T-cell (primary cell): ENCODE measurements at regions not wholly inside any gene's neighbourhood (a gene's known extent, or its start where the extent isn't known, plus 50 kb on each side); places are given as distances from the start of the nearest gene placed in this dataset.
"Not testable (repeated sequence)": the region's sequence is repeated elsewhere in the genome, so short reads cannot be mapped to it uniquely, and the experiment has no call there.

Experiments
- ATAC-seq, 4 experiments: fragments of 200-7000 bp in 3 of 4; fragments of 150-1000 bp in 1 of 4; cut with Tn5 transposase; replicated peaks in 1 of 4; 1 replicate in 3 of 4; 2 replicates in 1 of 4; pipeline ENCODE4 v1.10.0; 2021; ENCODE audit warnings: moderate library complexity in 3 of 4, mild to moderate bottlenecking in 2 of 4, moderate number of reproducible peaks in 1 of 4
- CTCF ChIA-PET, 2 donors: fragments of 300-600 bp; sonication (Branson Sonifier 250); formaldehyde crosslinking; loops; one replicate each; lab custom pipeline; 2022; ENCODE audit warnings: antibody characterized with exemption in 2 of 2; lab: Charles Lee
- POLR2A ChIA-PET, 2 donors: fragments of 300-600 bp; sonication (Branson Sonifier 250); formaldehyde crosslinking; loops; one replicate each; lab custom pipeline; 2022; ENCODE audit warnings: antibody characterized with exemption in 2 of 2; lab: Charles Lee
- DNase-seq, 35 experiments: peaks; one replicate each; pipeline versions ENCODE4 v3.0.0 to v3.0.0-alpha.2; 2013 to 2023
- H3K27ac ChIP-seq: one replicate; pipeline ENCODE4 v1.5.1; 2013; ENCODE audit warnings: low read length
- H3K27me3 ChIP-seq, 2 experiments: replicated peaks in 1 of 2; 1 replicate in 1 of 2; 2 replicates in 1 of 2; pipeline versions ENCODE4 v1.6.1 to v1.7.0; 2013; ENCODE audit warnings: low read length in 1 of 2, mixed read lengths in 1 of 2; ENCODE audit not compliant: control insufficient read depth in 2 of 2, insufficient read depth in 2 of 2; ENCODE audit errors: extremely low read depth in 1 of 2
- H3K36me3 ChIP-seq, 2 donors: 1 replicate in 1 of 2; 2 replicates in 1 of 2; pipeline versions ENCODE4 v1.6.1 to v1.7.0; 2013; ENCODE audit warnings: low read length in 1 of 2; ENCODE audit not compliant: control insufficient read depth in 2 of 2, insufficient read depth in 1 of 2; ENCODE audit errors: extremely low read depth in 1 of 2
- H3K4me1 ChIP-seq, 2 experiments: 1 replicate in 1 of 2; 2 replicates in 1 of 2; pipeline versions ENCODE4 v1.6.1 to v1.7.0; 2013; ENCODE audit warnings: low read length in 2 of 2, mixed read lengths in 1 of 2; ENCODE audit not compliant: insufficient read depth in 2 of 2, control insufficient read depth in 1 of 2; ENCODE audit errors: extremely low read depth in 1 of 2
- H3K4me3 ChIP-seq, 2 donors: 1 replicate in 1 of 2; 2 replicates in 1 of 2; pipeline versions ENCODE4 v1.5.1 to v1.7.0; 2013; ENCODE audit warnings: mild to moderate bottlenecking in 2 of 2, low read length in 1 of 2, moderate library complexity in 1 of 2; ENCODE audit not compliant: control insufficient read depth in 1 of 2; ENCODE audit errors: extremely low read depth in 1 of 2
- H3K9me3 ChIP-seq: 2 replicates; pipeline ENCODE4 v1.7.0; 2013
- H3K27ac Mint-ChIP-seq, 2 donors: one replicate each; pipeline ENCODE4 v1.8.0; 2020 to 2021; ENCODE audit warnings: mild to moderate bottlenecking in 2 of 2, mixed read lengths in 2 of 2
- H3K27me3 Mint-ChIP-seq, 2 donors: one replicate each; pipeline ENCODE4 v1.8.0; 2021 to 2022; ENCODE audit warnings: mixed read lengths in 2 of 2
- H3K36me3 Mint-ChIP-seq: one replicate; pipeline ENCODE4 v1.8.0; 2021; ENCODE audit warnings: mixed read lengths
- H3K4me1 Mint-ChIP-seq, 3 donors: one replicate each; pipeline ENCODE4 v1.8.0; 2020 to 2022; ENCODE audit warnings: mixed read lengths in 3 of 3, mild to moderate bottlenecking in 1 of 3
- H3K4me3 Mint-ChIP-seq, 3 donors: one replicate each; pipeline ENCODE4 v1.8.0; 2020 to 2022; ENCODE audit warnings: mild to moderate bottlenecking in 3 of 3, mixed read lengths in 3 of 3, moderate library complexity in 3 of 3
- H3K9me3 Mint-ChIP-seq, 3 donors: one replicate each; pipeline ENCODE4 v1.8.0; 2020 to 2022; ENCODE audit warnings: mixed read lengths in 3 of 3
- WGBS: methylation state at CpG from one replicate; pipeline ENCODE4 v1.1.5; 2013; ENCODE audit warnings: missing lambda C conversion rate; ENCODE audit not compliant: insufficient coverage; 5-methylcytosine and 5-hydroxymethylcytosine counted together

DNA sequence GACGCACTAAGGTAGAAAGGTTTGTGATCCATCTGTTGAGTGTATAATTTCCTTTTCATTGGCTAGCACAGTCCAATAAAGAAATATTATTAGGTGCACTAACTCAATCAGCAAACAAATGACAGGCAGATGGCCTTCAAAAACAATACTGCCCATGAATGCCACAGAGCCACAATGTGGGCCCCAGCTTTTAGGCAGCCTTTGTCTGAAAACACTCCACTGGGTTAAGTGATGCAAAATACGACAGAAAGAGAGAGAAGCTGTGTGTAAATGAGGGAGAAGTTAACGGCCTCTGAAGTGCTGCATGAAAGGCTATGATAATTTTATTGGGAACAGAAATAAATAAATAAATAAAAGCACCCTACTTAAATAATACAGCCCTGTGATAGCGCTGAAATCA lies 274.6 kb downstream of the NKX6-1 start:
- H3K4me3 ChIP-seq: no peak overlapping the region
- WGBS: no CpG with 5 or more reads among the region's 4 CpGs
- no peak overlapping the region for H3K27ac ChIP-seq
- Mint-ChIP-seq H3K4me3 (no peak overlapping the region), H3K27ac (no peak overlapping the region), H3K9me3 (peaks cover 0 to 4% (median 0%) of the 10 kb centered on the region in 3 donors), H3K27me3 (no peaks in the 10 kb centered on the region), H3K36me3 (no peaks in the 10 kb centered on the region), H3K4me1 (no peaks in the 10 kb centered on the region)
- no peak for DNase-seq
- ATAC-seq: no peak
- H3K9me3 ChIP-seq: no peaks in the 10 kb centered on the region
- no peaks in the 10 kb centered on the region for H3K4me1 ChIP-seq
- POLR2A ChIA-PET: no interaction called here
- CTCF ChIA-PET: no interaction called here
- H3K27me3 ChIP-seq: no peaks in the 10 kb centered on the region
- no peaks in the 10 kb centered on the region for H3K36me3 ChIP-seq

DNA sequence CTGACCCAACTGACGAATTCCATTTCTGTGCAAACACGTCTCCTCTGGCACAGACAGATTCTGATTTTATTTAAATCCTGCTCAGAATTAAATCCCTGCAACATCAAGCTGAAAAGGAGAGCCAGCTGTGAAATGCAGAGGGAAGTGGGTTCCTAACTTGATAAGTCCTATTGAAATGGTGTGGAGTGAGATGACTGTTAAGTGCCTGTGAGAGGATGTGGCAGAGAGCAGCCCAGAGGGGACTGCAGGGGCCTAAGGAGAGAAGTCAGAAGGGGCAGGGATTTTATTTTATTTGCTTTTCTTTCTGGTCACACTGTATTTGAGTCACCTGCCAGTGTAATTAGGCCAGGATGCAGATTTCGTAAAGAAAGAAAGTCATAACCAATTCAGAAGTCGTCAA lies 277.4 kb downstream of the NKX6-1 start:
- DNase-seq (no peak), ATAC-seq (no peak)
- Histone ChIP-seq H3K4me3 (no peak overlapping the region), H3K27ac (no peak overlapping the region), H3K4me1 (no peaks in the 10 kb centered on the region), H3K9me3 (no peaks in the 10 kb centered on the region), H3K27me3 (no peaks in the 10 kb centered on the region), H3K36me3 (no peaks in the 10 kb centered on the region)
- Mint-ChIP-seq H3K27me3 (no peaks in the 10 kb centered on the region), H3K9me3 (peaks cover 0 to 4% (median 2%) of the 10 kb centered on the region in 3 donors), H3K4me1 (no peaks in the 10 kb centered on the region), H3K4me3 (no peak overlapping the region), H3K36me3 (no peaks in the 10 kb centered on the region), H3K27ac (no peak overlapping the region)
- CTCF ChIA-PET: no interaction called here
- 60% methylated on average over 1 of the region's 4 CpGs for WGBS
- POLR2A ChIA-PET: no interaction called here

DNA sequence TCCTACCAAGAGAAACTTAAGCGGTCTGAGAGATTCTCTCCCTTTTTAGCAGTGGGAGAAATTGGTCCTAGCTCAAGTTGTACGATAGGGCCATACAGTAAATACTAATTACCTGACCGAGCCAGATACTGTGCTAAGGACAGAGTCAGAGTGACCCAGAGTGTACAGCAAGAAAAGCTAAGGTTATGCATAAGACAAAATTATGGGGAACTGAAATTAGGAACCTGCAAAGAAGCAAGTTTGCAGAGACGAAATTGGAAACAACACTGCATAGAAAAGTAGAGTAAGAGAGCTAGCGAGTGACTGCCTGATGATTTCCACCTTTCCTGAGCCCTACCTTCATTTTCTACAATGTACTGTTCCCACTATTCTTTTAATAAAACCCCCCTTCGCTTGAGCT lies 278.1 kb downstream of the NKX6-1 start:
- ATAC-seq (no peak), DNase-seq (no peak)
- Histone ChIP-seq H3K9me3 (no peaks in the 10 kb centered on the region), H3K27me3 (no peaks in the 10 kb centered on the region), H3K4me3 (no peak overlapping the region), H3K36me3 (no peaks in the 10 kb centered on the region), H3K27ac (no peak overlapping the region), H3K4me1 (no peaks in the 10 kb centered on the region)
- peaks cover 0 to 4% (median 2%) of the 10 kb centered on the region in 3 donors for H3K9me3 Mint-ChIP-seq
- H3K36me3 Mint-ChIP-seq: no peaks in the 10 kb centered on the region
- H3K4me3 Mint-ChIP-seq: no peak overlapping the region
- H3K27ac Mint-ChIP-seq: no peak overlapping the region
- no CpG with 5 or more reads among the region's 6 CpGs for WGBS
- H3K4me1 Mint-ChIP-seq: no peaks in the 10 kb centered on the region
- no peaks in the 10 kb centered on the region for H3K27me3 Mint-ChIP-seq
- POLR2A ChIA-PET: no interaction called here
- CTCF ChIA-PET: no interaction called here

DNA sequence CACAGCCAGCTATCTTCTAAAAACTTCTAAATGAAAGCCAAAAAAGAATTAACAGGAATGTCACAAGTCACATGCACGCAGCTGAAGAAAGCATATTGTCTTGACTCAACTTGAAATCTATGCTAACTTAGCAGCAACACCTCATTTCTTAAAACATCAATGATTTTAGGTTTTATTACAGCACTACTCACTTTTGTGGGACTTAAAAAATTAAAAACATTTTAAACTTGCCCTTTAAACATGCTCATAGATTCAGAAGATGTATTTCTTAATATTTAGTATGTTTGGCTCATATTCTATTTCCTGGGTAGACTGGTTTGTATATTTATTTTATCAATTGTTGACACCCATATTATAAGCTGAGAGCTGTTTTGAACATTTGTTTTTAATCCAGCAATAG lies 279.4 kb downstream of the NKX6-1 start:
- CTCF ChIA-PET: no interaction called here
- Histone ChIP-seq H3K4me1 (no peaks in the 10 kb centered on the region), H3K27me3 (no peaks in the 10 kb centered on the region), H3K36me3 (no peaks in the 10 kb centered on the region), H3K27ac (no peak overlapping the region), H3K4me3 (no peak overlapping the region), H3K9me3 (no peaks in the 10 kb centered on the region)
- POLR2A ChIA-PET: no interaction called here
- Mint-ChIP-seq H3K4me3 (no peak overlapping the region), H3K27ac (no peak overlapping the region), H3K36me3 (no peaks in the 10 kb centered on the region), H3K9me3 (peaks cover 0 to 4% (median 2%) of the 10 kb centered on the region in 3 donors), H3K27me3 (no peaks in the 10 kb centered on the region), H3K4me1 (no peaks in the 10 kb centered on the region)
- ATAC-seq (no peak), DNase-seq (no peak)
- no CpG with 5 or more reads among the region's 1 CpG for WGBS

DNA sequence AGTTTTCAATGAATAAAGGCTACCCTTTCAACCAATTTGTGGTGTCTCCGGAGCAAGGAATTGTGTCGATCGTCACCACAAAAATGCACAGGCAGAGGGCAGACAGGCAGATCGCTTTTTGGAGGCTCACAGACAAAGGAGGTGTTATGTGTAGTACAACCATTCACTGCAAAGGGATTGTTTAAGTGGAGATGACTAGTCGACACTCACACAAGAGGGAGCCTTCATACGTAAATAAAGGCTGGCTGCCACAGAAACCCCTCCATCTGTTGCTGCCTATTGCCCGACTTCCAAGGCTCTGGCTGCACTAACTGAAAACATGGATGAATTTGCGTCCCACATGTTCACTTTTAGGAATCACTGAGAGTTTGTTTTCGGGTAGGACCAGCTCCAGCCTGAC lies 281.1 kb downstream of the NKX6-1 start:
- Histone ChIP-seq H3K9me3 (no peaks in the 10 kb centered on the region), H3K36me3 (no peaks in the 10 kb centered on the region), H3K4me3 (no peak overlapping the region), H3K4me1 (no peaks in the 10 kb centered on the region), H3K27ac (no peak overlapping the region), H3K27me3 (no peaks in the 10 kb centered on the region)
- Mint-ChIP-seq H3K4me1 (no peaks in the 10 kb centered on the region), H3K36me3 (no peaks in the 10 kb centered on the region), H3K9me3 (peaks cover 0 to 4% (median 2%) of the 10 kb centered on the region in 3 donors), H3K27ac (no peak overlapping the region), H3K27me3 (no peaks in the 10 kb centered on the region), H3K4me3 (no peak overlapping the region)
- ATAC-seq (no peak), DNase-seq (no peak)
- ChIA-PET CTCF (no interaction called here), POLR2A (no interaction called here)
- WGBS: 78% methylated on average over 8 of the region's 9 CpGs

DNA sequence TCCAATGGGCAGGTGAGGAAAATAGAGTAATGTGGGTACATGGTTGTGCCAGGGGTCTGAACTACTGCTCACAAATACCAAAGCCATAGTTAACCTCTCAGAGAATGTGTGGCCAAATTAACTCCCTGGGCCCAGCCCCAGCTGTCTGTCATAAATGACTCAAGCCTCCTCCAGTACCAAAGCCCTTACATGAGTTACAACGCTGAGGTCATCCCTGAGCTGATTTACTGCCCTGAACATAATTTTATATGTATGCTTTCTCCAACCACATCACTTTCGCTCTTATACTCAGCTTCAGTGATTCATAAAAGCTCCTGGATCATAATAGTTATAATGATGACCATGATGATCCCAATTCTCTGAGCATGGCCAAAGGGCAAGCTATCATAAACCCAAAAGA lies 283.9 kb downstream of the NKX6-1 start:
- H3K27ac ChIP-seq: no peak overlapping the region
- H3K36me3 Mint-ChIP-seq: no peaks in the 10 kb centered on the region
- peaks cover 0 to 2% (median 0%) of the 10 kb centered on the region in 3 donors for H3K9me3 Mint-ChIP-seq
- no peaks in the 10 kb centered on the region for H3K36me3 ChIP-seq
- POLR2A ChIA-PET: no interaction called here
- no peaks in the 10 kb centered on the region for H3K4me1 Mint-ChIP-seq
- no peaks in the 10 kb centered on the region for H3K4me1 ChIP-seq
- no peak for ATAC-seq
- no peak overlapping the region for H3K27ac Mint-ChIP-seq
- CTCF ChIA-PET: no interaction called here
- WGBS: no CpG with 5 or more reads among the region's 2 CpGs
- no peak overlapping the region for H3K4me3 ChIP-seq
- H3K9me3 ChIP-seq: no peaks in the 10 kb centered on the region
- DNase-seq: no peak
- no peak overlapping the region for H3K4me3 Mint-ChIP-seq
- H3K27me3 ChIP-seq: no peaks in the 10 kb centered on the region
- H3K27me3 Mint-ChIP-seq: no peaks in the 10 kb centered on the region

DNA sequence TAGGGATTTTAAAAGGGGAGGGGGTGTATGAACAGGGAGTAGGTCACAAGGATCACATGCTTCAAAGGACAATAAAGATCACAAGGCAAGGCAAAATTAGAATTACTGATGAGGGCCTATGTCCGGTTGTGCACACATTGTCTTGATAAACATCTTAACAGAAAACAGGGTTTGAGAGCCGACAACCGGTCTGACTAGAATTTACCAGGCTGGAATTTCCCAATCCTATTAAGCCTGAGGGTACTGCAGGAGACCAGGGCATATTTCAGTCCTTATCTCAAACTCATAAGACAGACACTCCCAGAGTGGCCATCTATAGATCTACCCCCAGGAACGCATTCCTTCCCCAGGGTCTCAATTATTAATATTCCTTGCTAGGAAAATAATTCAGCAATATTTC lies 292.9 kb downstream of the NKX6-1 start:
- H3K27ac Mint-ChIP-seq, H3K9me3 ChIP-seq, H3K4me1 Mint-ChIP-seq, H3K36me3 Mint-ChIP-seq, POLR2A ChIA-PET, H3K27me3 Mint-ChIP-seq, H3K4me3 ChIP-seq, H3K4me3 Mint-ChIP-seq, H3K27ac ChIP-seq, CTCF ChIA-PET, H3K27me3 ChIP-seq, ATAC-seq, DNase-seq, H3K36me3 ChIP-seq, H3K4me1 ChIP-seq: not testable (repeated sequence)
- no CpG with 5 or more reads among the region's 4 CpGs for whole genome bisulfite sequencing
- H3K9me3 Mint-ChIP-seq: peaks cover 14 to 33% (median 16%) of the 10 kb centered on the region in 3 donors
